H9 (cell line): ENCODE measurements at regions not wholly inside any gene's neighbourhood (a gene's known extent, or its start where the extent isn't known, plus 50 kb on each side); places are given as distances from the start of the nearest gene placed in this dataset.

Experiments
- DNase-seq: peaks from one replicate; pipeline ENCODE4 v3.0.0-alpha.2; 2017
- H2AFZ ChIP-seq: one replicate; pipeline ENCODE4 v1.6.1; 2013; ENCODE audit warnings: mild to moderate bottlenecking, low read length, control low read depth, moderate library complexity
- H2AK5ac ChIP-seq: 2 replicates; pipeline ENCODE4 v1.6.1; 2013; ENCODE audit warnings: low read length, control low read depth, mixed read lengths; ENCODE audit not compliant: insufficient read length
- H2BK120ac ChIP-seq: one replicate; pipeline ENCODE4 v1.6.1; 2013; ENCODE audit warnings: low read depth, mild to moderate bottlenecking, low read length, control low read depth, inconsistent platforms; ENCODE audit not compliant: poor library complexity, severe bottlenecking
- H2BK12ac ChIP-seq: 2 replicates; pipeline ENCODE4 v1.6.1; 2013; ENCODE audit warnings: low read length, control low read depth, mixed read lengths, low read depth; ENCODE audit not compliant: insufficient read length
- H2BK15ac ChIP-seq: 2 replicates; pipeline ENCODE4 v1.6.1; 2013; ENCODE audit warnings: low read depth, low read length, control low read depth
- H2BK20ac ChIP-seq: one replicate; pipeline ENCODE4 v1.6.1; 2013; ENCODE audit warnings: low read depth, mild to moderate bottlenecking, low read length, control low read depth, inconsistent platforms; ENCODE audit not compliant: poor library complexity, severe bottlenecking
- H2BK5ac ChIP-seq: 2 replicates; pipeline ENCODE4 v1.6.1; 2013; ENCODE audit warnings: low read length, control low read depth, mixed read lengths; ENCODE audit not compliant: insufficient read length
- H3K14ac ChIP-seq: 2 replicates; pipeline ENCODE4 v1.6.1; 2013; ENCODE audit warnings: low read length, control low read depth; ENCODE audit not compliant: insufficient read depth
- H3K18ac ChIP-seq: 2 replicates; pipeline ENCODE4 v1.6.1; 2013; ENCODE audit warnings: low read depth, mild to moderate bottlenecking, mixed read lengths, low read length, control low read depth; ENCODE audit not compliant: insufficient read length
- H3K23ac ChIP-seq: 2 replicates; pipeline ENCODE4 v1.6.1; 2013; ENCODE audit warnings: low read length, control low read depth, mixed read lengths, low read depth; ENCODE audit not compliant: insufficient read length
- H3K23me2 ChIP-seq: 2 replicates; pipeline ENCODE4 v1.6.1; 2013; ENCODE audit warnings: low read depth, mild to moderate bottlenecking, mixed read lengths, low read length, control low read depth; ENCODE audit not compliant: insufficient read length, poor library complexity, severe bottlenecking
- H3K27ac ChIP-seq: 2 replicates; pipeline ENCODE4 v1.5.1; 2013; ENCODE audit warnings: low read length, control low read depth, mixed read lengths, low read depth; ENCODE audit not compliant: insufficient read length
- H3K27me3 ChIP-seq: 2 replicates; pipeline ENCODE4 v1.6.1; 2013; ENCODE audit warnings: low read length, control low read depth, inconsistent platforms; ENCODE audit not compliant: insufficient read depth
- H3K4ac ChIP-seq: 2 replicates; pipeline ENCODE4 v1.6.1; 2013; ENCODE audit warnings: low read depth, mild to moderate bottlenecking, control low read depth, inconsistent platforms, low read length, moderate library complexity
- H3K4me1 ChIP-seq: 2 replicates; pipeline ENCODE4 v1.6.1; 2013; ENCODE audit warnings: low read length, control low read depth, inconsistent platforms; ENCODE audit not compliant: insufficient read depth
- H3K4me2 ChIP-seq: 2 replicates; pipeline ENCODE4 v1.6.1; 2013; ENCODE audit warnings: low read length, control low read depth, mixed read lengths; ENCODE audit not compliant: insufficient read length, insufficient read depth
- H3K56ac ChIP-seq: 2 replicates; pipeline ENCODE4 v1.6.1; 2013; ENCODE audit warnings: low read depth, mild to moderate bottlenecking, mixed read lengths, low read length, control low read depth; ENCODE audit not compliant: insufficient read length
- H3K79me1 ChIP-seq: 2 replicates; pipeline ENCODE4 v1.6.1; 2013; ENCODE audit warnings: low read depth, mild to moderate bottlenecking, moderate library complexity, low read length, control low read depth, inconsistent platforms; ENCODE audit not compliant: insufficient read depth, poor library complexity, severe bottlenecking
- H3K79me2 ChIP-seq: 2 replicates; pipeline ENCODE4 v1.6.1; 2013; ENCODE audit warnings: low read length, control low read depth, inconsistent platforms; ENCODE audit not compliant: insufficient read depth
- H3K9ac ChIP-seq: 2 replicates; pipeline ENCODE4 v1.6.1; 2013; ENCODE audit warnings: low read length, control low read depth, mixed read lengths; ENCODE audit not compliant: insufficient read length; ENCODE audit errors: extremely low read depth
- H3K9me3 ChIP-seq: one replicate; pipeline ENCODE4 v1.6.1; 2013; ENCODE audit warnings: low read depth, low read length, inconsistent platforms; ENCODE audit not compliant: control insufficient read depth
- H3T11ph ChIP-seq: one replicate; pipeline ENCODE4 v1.6.1; 2013; ENCODE audit warnings: mild to moderate bottlenecking, low read length, control low read depth, inconsistent platforms
- H4K20me1 ChIP-seq: one replicate; pipeline ENCODE4 v1.6.1; 2013; ENCODE audit not compliant: control insufficient read depth, insufficient read length, insufficient read depth
- H4K5ac ChIP-seq: 2 replicates; pipeline ENCODE4 v1.6.1; 2013; ENCODE audit warnings: low read depth, mild to moderate bottlenecking, mixed read lengths, low read length, control low read depth; ENCODE audit not compliant: insufficient read length
- H4K8ac ChIP-seq: replicated peaks from 2 replicates; pipeline ENCODE4 v1.6.1; 2013; ENCODE audit warnings: low read length, control low read depth, mixed read lengths, low read depth; ENCODE audit not compliant: insufficient read length
- H4K91ac ChIP-seq: 2 replicates; pipeline ENCODE4 v1.6.1; 2013; ENCODE audit warnings: low read depth, mild to moderate bottlenecking, moderate library complexity, mixed read lengths, low read length, control low read depth; ENCODE audit not compliant: insufficient read length
- H3K27ac Mint-ChIP-seq, 3 experiments: 2 replicates in 2 of 3; 3 replicates in 1 of 3; pipeline ENCODE4 v1.8.0; 2020 to 2021; ENCODE audit warnings: mixed read lengths in 3 of 3, mild to moderate bottlenecking in 1 of 3, moderate library complexity in 1 of 3
- H3K27me3 Mint-ChIP-seq: 2 replicates; pipeline ENCODE4 v1.8.0; 2021; ENCODE audit warnings: low read depth, mild to moderate bottlenecking, moderate library complexity, mixed read lengths
- H3K36me3 Mint-ChIP-seq, 3 experiments: 2 replicates in 2 of 3; 3 replicates in 1 of 3; pipeline ENCODE4 v1.8.0; 2020 to 2021; ENCODE audit warnings: low read depth in 3 of 3, mixed read lengths in 3 of 3; ENCODE audit not compliant: insufficient read depth in 1 of 3
- H3K4me1 Mint-ChIP-seq, 2 experiments: 2 replicates each; pipeline ENCODE4 v1.8.0; 2020; ENCODE audit warnings: mixed read lengths in 2 of 2
- H3K4me3 Mint-ChIP-seq, 2 experiments: 2 replicates in 1 of 2; 3 replicates in 1 of 2; pipeline ENCODE4 v1.8.0; 2020 to 2021; ENCODE audit warnings: mild to moderate bottlenecking in 2 of 2, mixed read lengths in 2 of 2, moderate library complexity in 1 of 2
- H3K9me3 Mint-ChIP-seq, 2 experiments: 2 replicates in 1 of 2; 3 replicates in 1 of 2; pipeline ENCODE4 v1.8.0; 2020; ENCODE audit warnings: mild to moderate bottlenecking in 2 of 2, mixed read lengths in 2 of 2, moderate library complexity in 1 of 2
- CTCF ChIP-seq: fragments of 200-600 bp; sonication (generic); conservative IDR thresholded peaks from 3 replicates; pipeline ENCODE4 v1.8.0; 2021; ENCODE audit warnings: antibody characterized with exemption, mild to moderate bottlenecking
- WGBS: extraction: QIAGEN DNeasy Blood & Tissue Kit; methylation state at CpG from one replicate; pipeline ENCODE4 v1.1.7; 2013; ENCODE audit warnings: missing lambda C conversion rate, low lambda C conversion rate, mixed read lengths; ENCODE audit not compliant: insufficient read length; ENCODE audit errors: extremely low coverage; 5-methylcytosine and 5-hydroxymethylcytosine counted together

- no peaks in the 10 kb centered on the region for H3K4me1 ChIP-seq
- no peaks in the 10 kb centered on the region for H4K20me1 ChIP-seq
- peaks cover 5% of the 10 kb centered on the region for H3K9me3 ChIP-seq
- no CpG with 5 or more reads among the region's 3 CpGs for WGBS
- H4K91ac ChIP-seq = no peak overlapping the region
- no peak overlapping the region for H3K18ac ChIP-seq
- no peak overlapping the region for H2AFZ ChIP-seq
- Mint-ChIP-seq H3K27me3 (no peaks in the 10 kb centered on the region), H3K4me1 (no peaks in the 10 kb centered on the region), H3K36me3 (peaks cover 3 to 23% (median 19%) of the 10 kb centered on the region in 3 experiments), H3K27ac (no peak overlapping the region), H3K9me3 (peaks cover 28 to 38% of the 10 kb centered on the region in 2 experiments), H3K4me3 (no peak overlapping the region)
- H3K23me2 ChIP-seq = no peaks in the 10 kb centered on the region
- H2AK5ac ChIP-seq = no peak overlapping the region
- TF ChIP-seq CTCF = no peak
- H3T11ph ChIP-seq = no peak overlapping the region
- no peak overlapping the region for H3K56ac ChIP-seq
- H2BK20ac ChIP-seq = no peak overlapping the region
- no peaks in the 10 kb centered on the region for H3K79me1 ChIP-seq
- H4K8ac ChIP-seq = no peak overlapping the region
- no peaks in the 10 kb centered on the region for H3K27me3 ChIP-seq
- no peak overlapping the region for H3K27ac ChIP-seq
- no peak for DNase-seq
- no peak overlapping the region for H3K4me2 ChIP-seq
- H2BK12ac ChIP-seq = no peak overlapping the region
- no peak overlapping the region for H3K23ac ChIP-seq
- no peak overlapping the region for H4K5ac ChIP-seq
- no peak overlapping the region for H3K4ac ChIP-seq
- no peak overlapping the region for H2BK15ac ChIP-seq
- no peaks in the 10 kb centered on the region for H3K79me2 ChIP-seq
- H3K14ac ChIP-seq = no peak overlapping the region
- H2BK120ac ChIP-seq = no peak overlapping the region
- H3K9ac ChIP-seq = no peak overlapping the region
- H2BK5ac ChIP-seq = no peak overlapping the region
Observed at GRCh38 chr1:170254371-170254770, 108.6 kb downstream of the NTMT2 start.
